Kidney (tissue), 10 donors: ENCODE measurements at regions not wholly inside any gene's neighbourhood (a gene's known extent, or its start where the extent isn't known, plus 50 kb on each side); places are given as distances from the start of the nearest gene placed in this dataset.
"Not testable (repeated sequence)": the region's sequence is repeated elsewhere in the genome, so short reads cannot be mapped to it uniquely, and the experiment has no call there.

Source experiments
- DNase-seq, 5 donors: peaks; one replicate each; pipeline ENCODE4 v3.0.0-alpha.2; 2013 to 2020
- FAIRE-seq: peaks from 2 replicates; lab custom pipeline; 2012; peaks lifted over from hg19 to GRCh38; lab: Jason Lieb, UNC
- H3K27ac ChIP-seq, 2 donors: one replicate each; pipeline ENCODE4 v1.7.0; 2013; ENCODE audit warnings: low read depth in 2 of 2, low read length in 2 of 2, inconsistent platforms in 1 of 2
- H3K27me3 ChIP-seq: one replicate; pipeline ENCODE4 v1.7.1; 2013; ENCODE audit warnings: low read length, inconsistent platforms; ENCODE audit not compliant: control insufficient read depth, insufficient read depth
- H3K36me3 ChIP-seq, 3 donors: one replicate each; pipeline versions ENCODE4 v1.7.0 to v1.7.1; 2013; ENCODE audit warnings: low read length in 3 of 3, control low read depth in 1 of 3, inconsistent platforms in 1 of 3; ENCODE audit not compliant: insufficient read depth in 3 of 3, control insufficient read depth in 2 of 3
- H3K4me1 ChIP-seq, 3 donors: one replicate each; pipeline versions ENCODE4 v1.7.0 to v1.7.1; 2013; ENCODE audit warnings: low read length in 3 of 3, inconsistent platforms in 1 of 3, low read depth in 1 of 3; ENCODE audit not compliant: control insufficient read depth in 2 of 3, insufficient read depth in 2 of 3
- H3K4me3 ChIP-seq, 3 donors: one replicate each; pipeline versions ENCODE4 v1.7.0 to v1.8.1; 2013; ENCODE audit warnings: low read length in 3 of 3, control low read depth in 1 of 3, inconsistent platforms in 1 of 3
- H3K9ac ChIP-seq, 3 donors: one replicate each; pipeline versions ENCODE4 v1.7.0 to v1.7.1; 2013; ENCODE audit warnings: low read length in 3 of 3, control low read depth in 1 of 3, inconsistent platforms in 1 of 3
- H3K9me3 ChIP-seq, 3 donors: one replicate each; pipeline versions ENCODE4 v1.7.0 to v1.7.1; 2013; ENCODE audit warnings: low read length in 3 of 3, control low read depth in 1 of 3, inconsistent platforms in 1 of 3; ENCODE audit not compliant: control insufficient read depth in 2 of 3, insufficient read depth in 1 of 3
- intact Hi-C: fragments of 100-400 bp; cut with DNase I; formaldehyde crosslinking; loops from one replicate; pipeline ENCODE4 v1.11.1; 2022
- donor health status: control.
- donor health status: control.
- donor health status: DM: yes; HTN: yes; CAD: no.
- donor health status: Normal renal cell carcinoma (clear cell type).

DNA sequence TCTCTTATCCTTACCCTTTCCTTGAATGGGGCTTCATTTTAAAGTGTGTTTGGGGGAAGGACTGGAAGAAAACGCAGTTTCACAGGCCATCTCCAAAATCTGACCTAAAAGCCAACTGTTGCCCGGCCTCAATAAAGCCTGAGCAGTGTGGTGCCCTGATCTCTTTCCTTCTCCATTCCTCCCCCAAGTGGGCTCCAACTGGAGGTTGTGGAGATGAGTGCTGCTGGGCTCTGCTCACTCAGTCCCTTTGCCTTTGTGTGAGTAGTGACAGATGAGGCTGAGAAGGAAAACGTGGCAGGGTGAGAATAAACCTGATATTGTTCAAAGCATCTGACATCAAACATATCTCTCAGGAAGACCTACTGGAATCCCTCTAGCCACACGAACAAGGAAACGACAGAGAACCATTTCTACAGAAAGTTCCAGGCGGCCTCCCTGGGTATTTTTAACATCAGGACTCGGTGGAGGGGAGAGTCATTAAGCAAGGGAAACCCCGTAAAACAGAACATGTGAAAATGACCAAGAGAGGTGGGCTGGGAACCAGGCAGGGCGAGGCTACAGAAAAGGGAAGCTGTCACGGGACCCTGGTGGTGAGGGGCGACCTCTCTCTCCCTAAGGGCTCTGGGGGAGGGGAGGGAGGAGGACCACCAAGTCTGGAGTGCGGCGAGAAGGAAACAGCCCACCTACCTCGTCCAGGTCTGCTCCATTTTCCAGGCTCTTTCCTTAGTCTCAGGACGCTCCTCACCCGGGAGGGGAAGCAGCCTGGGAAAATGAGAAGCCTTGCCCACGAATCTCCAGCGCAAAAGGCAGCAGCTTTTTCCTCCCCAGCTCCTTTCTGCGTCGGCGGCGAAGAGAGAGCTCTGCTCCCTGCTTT lies 59.1 kb upstream of the NBPF26 start:
- H3K4me3 ChIP-seq, FAIRE-seq: not testable (repeated sequence)

GRCh38 chr1:120665250-120665577 lies 58.5 kb upstream of the NBPF26 start:
- intact Hi-C loops, H3K36me3 ChIP-seq, FAIRE-seq, H3K27me3 ChIP-seq, H3K4me1 ChIP-seq, H3K27ac ChIP-seq, H3K4me3 ChIP-seq, DNase-seq, H3K9ac ChIP-seq, H3K9me3 ChIP-seq: not testable (repeated sequence)

More for the DNA sequence above, 59.1 kb upstream of the NBPF26 start:
- H3K9me3 ChIP-seq, H3K27me3 ChIP-seq, H3K27ac ChIP-seq, intact Hi-C loops, H3K36me3 ChIP-seq, H3K4me1 ChIP-seq, H3K9ac ChIP-seq, DNase-seq: not testable (repeated sequence)

DNA sequence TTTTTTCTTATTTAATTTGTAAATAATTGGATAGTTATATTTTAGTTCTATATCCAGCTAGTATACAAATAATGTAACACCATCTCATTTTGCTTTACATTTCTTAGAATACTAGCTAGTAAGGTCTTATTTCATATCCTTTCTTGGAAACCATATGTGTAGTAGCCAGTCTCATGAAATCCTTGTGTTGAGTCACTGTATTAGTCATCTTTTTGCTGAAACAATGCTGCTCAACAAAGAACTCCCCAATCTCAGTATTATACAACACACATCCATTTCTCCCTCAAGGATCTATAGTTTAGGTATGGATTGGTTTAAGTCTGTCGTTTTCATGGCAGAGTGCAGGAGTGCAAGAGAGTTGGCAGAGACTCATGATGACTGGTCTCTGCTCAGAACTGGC lies 55.6 kb upstream of the NBPF26 start:
- H3K36me3 ChIP-seq, H3K4me3 ChIP-seq, FAIRE-seq, DNase-seq, H3K9ac ChIP-seq, H3K4me1 ChIP-seq, H3K27ac ChIP-seq, H3K9me3 ChIP-seq, H3K27me3 ChIP-seq, intact Hi-C loops: not testable (repeated sequence)
